Type B pancreatic cell (in vitro differentiated cells): ENCODE measurements at regions not wholly inside any gene's neighbourhood (a gene's known extent, or its start where the extent isn't known, plus 50 kb on each side); places are given as distances from the start of the nearest gene placed in this dataset.

Source experiments
- DNase-seq: peaks from one replicate; pipeline ENCODE4 v3.0.0; 2021; ENCODE audit warnings: mixed read lengths; ENCODE audit not compliant: unreplicated experiment; ENCODE audit errors: extremely low spot score
- H3K27ac Mint-ChIP-seq: 2 replicates; pipeline ENCODE4 v1.8.0; 2021; ENCODE audit warnings: mild to moderate bottlenecking, mixed read lengths
- H3K27me3 Mint-ChIP-seq: 2 replicates; pipeline ENCODE4 v1.8.0; 2021; ENCODE audit warnings: mixed read lengths
- H3K36me3 Mint-ChIP-seq: 2 replicates; pipeline ENCODE4 v1.8.0; 2021; ENCODE audit warnings: mixed read lengths
- H3K4me1 Mint-ChIP-seq: one replicate; pipeline ENCODE4 v1.8.0; 2021; ENCODE audit warnings: mixed read lengths; ENCODE audit not compliant: unreplicated experiment
- H3K4me3 Mint-ChIP-seq: 2 replicates; pipeline ENCODE4 v1.8.0; 2021; ENCODE audit warnings: mild to moderate bottlenecking, mixed read lengths
- H3K9me3 Mint-ChIP-seq: 2 replicates; pipeline ENCODE4 v1.8.0; 2021; ENCODE audit warnings: mixed read lengths
- TF ChIP-seq, protein P1 (sequence below): fragments of 200-600 bp; sonication (generic); conservative IDR thresholded peaks from 2 replicates; pipeline ENCODE4 v1.5.0; 2021; ENCODE audit warnings: antibody characterized with exemption, mild to moderate bottlenecking

DNA sequence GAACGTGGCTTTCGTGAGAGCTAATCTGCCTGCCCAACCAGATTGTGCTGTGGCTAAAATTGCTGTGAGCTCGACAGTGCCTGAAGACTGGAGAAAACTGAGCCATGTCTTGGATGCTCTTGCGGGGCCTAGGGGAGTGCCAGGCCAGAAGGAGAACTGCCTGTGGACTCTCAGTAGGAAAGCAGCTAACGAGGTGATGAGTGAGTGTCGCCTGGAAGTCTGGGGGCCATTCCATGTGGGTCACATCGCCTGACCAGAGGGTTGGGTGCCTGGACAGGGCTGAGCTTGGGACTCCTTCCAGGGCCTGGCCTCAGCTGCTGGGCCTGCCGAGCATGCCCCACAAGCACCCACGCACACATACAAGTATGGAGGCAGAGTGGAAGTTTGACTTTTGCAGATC lies 166.5 kb downstream of the VEGFA start:
- DNase-seq, result peak; percentile 51
- Mint-ChIP-seq H3K4me1 (peaks cover 47% of the 10 kb centered on the region), H3K4me3 (no peak overlapping the region), H3K27me3 (peaks cover 10% of the 10 kb centered on the region), H3K36me3 (no peaks in the 10 kb centered on the region), H3K9me3 (no peaks in the 10 kb centered on the region), H3K27ac (no peak overlapping the region)
- TF ChIP-seq, protein P1, sequence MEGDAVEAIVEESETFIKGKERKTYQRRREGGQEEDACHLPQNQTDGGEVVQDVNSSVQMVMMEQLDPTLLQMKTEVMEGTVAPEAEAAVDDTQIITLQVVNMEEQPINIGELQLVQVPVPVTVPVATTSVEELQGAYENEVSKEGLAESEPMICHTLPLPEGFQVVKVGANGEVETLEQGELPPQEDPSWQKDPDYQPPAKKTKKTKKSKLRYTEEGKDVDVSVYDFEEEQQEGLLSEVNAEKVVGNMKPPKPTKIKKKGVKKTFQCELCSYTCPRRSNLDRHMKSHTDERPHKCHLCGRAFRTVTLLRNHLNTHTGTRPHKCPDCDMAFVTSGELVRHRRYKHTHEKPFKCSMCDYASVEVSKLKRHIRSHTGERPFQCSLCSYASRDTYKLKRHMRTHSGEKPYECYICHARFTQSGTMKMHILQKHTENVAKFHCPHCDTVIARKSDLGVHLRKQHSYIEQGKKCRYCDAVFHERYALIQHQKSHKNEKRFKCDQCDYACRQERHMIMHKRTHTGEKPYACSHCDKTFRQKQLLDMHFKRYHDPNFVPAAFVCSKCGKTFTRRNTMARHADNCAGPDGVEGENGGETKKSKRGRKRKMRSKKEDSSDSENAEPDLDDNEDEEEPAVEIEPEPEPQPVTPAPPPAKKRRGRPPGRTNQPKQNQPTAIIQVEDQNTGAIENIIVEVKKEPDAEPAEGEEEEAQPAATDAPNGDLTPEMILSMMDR, result no peak

DNA sequence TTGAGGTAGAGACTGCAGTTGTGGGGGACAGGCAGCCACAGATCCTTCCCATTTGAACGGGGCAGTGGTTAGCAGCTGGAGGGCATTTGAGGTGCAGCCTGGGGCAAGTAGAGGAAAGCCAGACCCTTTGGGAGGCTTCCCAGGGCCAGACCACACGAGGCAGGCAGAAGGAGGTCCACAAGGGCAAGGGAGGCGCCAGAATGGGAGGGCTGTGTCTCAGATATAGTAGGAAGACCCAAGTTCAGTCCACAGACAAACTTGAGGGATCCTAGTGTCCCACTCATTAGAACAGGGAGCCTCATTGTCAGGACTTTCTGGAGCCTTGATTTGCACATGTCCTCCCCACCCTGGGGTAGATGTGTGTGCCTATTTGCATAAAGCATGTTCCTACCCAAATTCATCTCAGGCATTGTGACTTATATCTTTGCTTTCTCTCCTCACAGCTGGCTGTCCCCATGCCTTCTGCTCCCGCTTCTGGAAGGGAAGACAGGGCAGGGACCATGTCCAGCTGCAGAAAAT lies 166.0 kb downstream of the VEGFA start:
- peaks cover 10% of the 10 kb centered on the region for H3K27me3 Mint-ChIP-seq
- H3K4me3 Mint-ChIP-seq, result no peak overlapping the region
- no peak for DNase-seq
- TF ChIP-seq, protein P1, result no peak
- peaks cover 47% of the 10 kb centered on the region for H3K4me1 Mint-ChIP-seq
- H3K36me3 Mint-ChIP-seq, result no peaks in the 10 kb centered on the region
- H3K9me3 Mint-ChIP-seq, result no peaks in the 10 kb centered on the region
- H3K27ac Mint-ChIP-seq, result no peak overlapping the region

DNA sequence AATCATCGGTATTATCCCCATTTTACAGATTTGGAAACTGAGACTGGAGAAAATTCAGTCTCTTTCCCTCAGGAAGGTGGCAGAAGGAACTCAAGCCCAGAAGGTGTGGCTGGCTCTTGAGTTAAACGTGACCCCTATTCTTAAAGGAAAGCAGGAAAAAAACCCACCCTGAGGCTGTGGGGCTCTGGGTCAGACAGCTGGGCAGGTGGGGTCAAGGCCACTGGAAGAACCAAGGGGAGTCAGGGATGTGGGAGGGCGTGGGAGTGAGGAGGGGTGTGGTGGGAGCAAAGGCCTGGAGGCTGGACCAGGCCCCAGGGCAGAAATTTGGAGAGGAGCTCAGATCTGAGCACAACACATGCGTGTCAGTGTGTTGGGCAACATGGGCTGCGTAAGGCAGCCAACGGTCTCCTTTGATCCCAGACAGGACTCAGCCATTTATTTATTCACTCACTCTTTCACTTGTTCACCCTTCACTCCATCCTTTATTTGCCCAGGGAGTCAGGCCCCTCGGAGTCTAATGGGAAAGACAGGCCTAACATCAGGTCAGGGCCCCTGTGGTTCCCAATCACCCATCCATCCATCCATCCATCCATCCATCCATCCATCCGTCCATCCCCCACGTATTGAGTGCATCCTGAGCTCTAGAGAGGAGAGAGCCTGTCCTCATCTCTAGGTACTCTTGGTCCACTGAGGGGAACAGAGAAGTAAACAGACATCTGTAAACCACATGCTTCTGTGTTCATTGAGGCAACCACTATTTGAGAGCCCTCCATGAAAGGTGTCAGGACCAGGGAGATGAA lies 165.0 kb downstream of the VEGFA start:
- DNase-seq, result no peak
- TF ChIP-seq, protein P1, result no peak
- Mint-ChIP-seq H3K9me3 (no peaks in the 10 kb centered on the region), H3K27me3 (peaks cover 10% of the 10 kb centered on the region), H3K4me1 (peaks cover 47% of the 10 kb centered on the region), H3K4me3 (no peak overlapping the region), H3K36me3 (no peaks in the 10 kb centered on the region), H3K27ac (no peak overlapping the region)

DNA sequence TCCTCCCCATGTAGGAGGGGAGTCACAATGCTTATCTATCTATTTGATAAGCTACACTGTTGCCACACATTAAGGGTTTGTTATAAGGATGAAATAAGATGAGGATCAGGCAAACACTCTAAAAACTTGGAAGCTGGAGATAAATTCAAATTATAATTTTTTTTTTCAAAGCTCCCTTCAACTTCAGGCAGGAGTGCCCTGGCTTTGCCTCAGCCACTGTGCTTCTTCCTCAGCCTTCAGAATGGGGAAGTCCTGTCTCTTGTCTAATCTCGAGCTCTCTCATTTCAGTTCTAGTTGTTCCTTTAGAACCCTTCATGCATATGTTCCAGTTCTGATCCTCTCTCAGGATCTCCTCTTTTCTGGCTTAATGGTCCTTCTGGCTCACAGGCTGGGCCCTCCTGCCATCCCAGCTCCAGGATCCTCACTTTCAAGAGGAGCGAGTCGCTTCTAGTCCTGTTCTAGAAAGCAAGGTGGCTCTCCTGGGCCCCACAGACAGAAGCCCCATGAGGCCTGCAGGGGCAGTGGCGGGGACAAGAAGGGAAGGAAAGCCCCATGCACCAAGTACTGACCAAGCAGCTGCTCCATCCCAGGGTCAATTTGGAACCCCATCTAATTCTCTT lies 164.3 kb downstream of the VEGFA start:
- H3K27me3 Mint-ChIP-seq, result peaks cover 10% of the 10 kb centered on the region
- H3K4me1 Mint-ChIP-seq, result peaks cover 47% of the 10 kb centered on the region
- no peaks in the 10 kb centered on the region for H3K9me3 Mint-ChIP-seq
- no peak overlapping the region for H3K4me3 Mint-ChIP-seq
- H3K36me3 Mint-ChIP-seq, result no peaks in the 10 kb centered on the region
- peak overlapping the region; percentile 30 for H3K27ac Mint-ChIP-seq
- DNase-seq, result no peak
- TF ChIP-seq, protein P1, result no peak

DNA sequence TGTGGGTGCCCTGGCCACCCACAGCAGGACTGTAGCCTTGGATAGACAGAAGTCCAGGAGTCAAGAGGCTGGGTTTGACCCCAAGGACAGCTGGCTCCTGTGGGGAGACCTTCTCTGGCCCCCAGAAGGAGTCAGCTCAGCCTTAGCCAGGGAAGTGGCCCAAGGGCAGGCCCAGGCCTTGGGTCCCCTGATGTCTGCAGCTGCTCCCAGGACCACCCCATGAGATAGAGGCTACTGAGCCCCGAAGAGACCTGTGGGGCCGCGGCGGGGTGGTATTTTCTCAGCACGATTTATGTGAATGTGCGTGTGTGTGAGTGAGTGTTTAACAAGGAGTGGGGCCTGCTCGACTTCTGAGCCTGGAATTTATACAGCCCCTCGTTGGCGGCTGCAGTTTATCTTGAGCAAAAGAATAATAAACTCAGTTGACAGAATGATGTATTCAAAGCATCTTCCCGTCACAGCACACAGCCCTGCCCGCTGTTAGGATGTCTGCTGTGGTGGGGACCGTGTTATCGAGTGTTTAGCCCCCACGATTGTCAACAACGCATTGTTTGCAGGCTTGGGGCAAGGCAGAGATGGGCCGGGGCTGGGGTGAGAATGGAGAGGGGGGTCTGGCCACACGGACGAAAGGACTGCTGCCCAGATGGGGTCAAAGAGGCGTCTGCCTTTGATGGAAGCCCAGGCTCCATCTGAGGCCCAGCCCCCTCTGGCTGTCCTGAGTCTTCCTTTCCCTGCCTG lies 163.3 kb downstream of the VEGFA start:
- H3K27ac Mint-ChIP-seq, result peak overlapping the region; percentile 30

More for the DNA sequence above, 163.3 kb downstream of the VEGFA start:
- Mint-ChIP-seq H3K36me3 (no peaks in the 10 kb centered on the region), H3K27me3 (peaks cover 7% of the 10 kb centered on the region), H3K4me1 (peaks cover 39% of the 10 kb centered on the region), H3K9me3 (no peaks in the 10 kb centered on the region), H3K4me3 (peak overlapping the region; percentile 31)
- no peak for DNase-seq
- TF ChIP-seq, protein P1, result no peak
